OCI-LY7 (cell line): ENCODE measurements at regions not wholly inside any gene's neighbourhood (a gene's known extent, or its start where the extent isn't known, plus 50 kb on each side); places are given as distances from the start of the nearest gene placed in this dataset.
A peak's percentile ranks its signal among the peaks of the same experiment; 100 is the strongest.

Source experiments
- BruUV-seq: library from RNA; stranded (reverse); fragments of 400-500 nt; replicated peaks from 2 replicates; lab custom pipeline; 2021; lab: Mats Ljungman, UMichigan
- CTCF ChIA-PET: fragments of 300-600 bp; sonication (Branson Sonifier 250); formaldehyde crosslinking; loops from one replicate; lab custom pipeline; 2022; ENCODE audit warnings: antibody characterized with exemption; ENCODE audit not compliant: unreplicated experiment; lab: Charles Lee
- POLR2A ChIA-PET: fragments of 300-600 bp; sonication (Branson Sonifier 250); formaldehyde crosslinking; loops from one replicate; lab custom pipeline; 2022; ENCODE audit warnings: antibody characterized with exemption; lab: Charles Lee
- DNase-seq: peaks from one replicate; pipeline ENCODE4 v3.0.0-alpha.2; 2015; ENCODE audit warnings: low spot score
- H2AFZ ChIP-seq: fragments of 200-600 bp; sonication (generic), shearing (Covaris generic); 2 replicates; pipeline ENCODE4 v1.6.1; 2014; ENCODE audit warnings: mild to moderate bottlenecking, antibody characterized with exemption, low read length, moderate library complexity
- H3K27ac ChIP-seq: fragments of 200-600 bp; sonication (generic); 2 replicates; pipeline ENCODE4 v1.5.1; 2014; ENCODE audit warnings: mixed run types, low read depth, mild to moderate bottlenecking, moderate library complexity, low read length, inconsistent platforms; ENCODE audit not compliant: poor library complexity, severe bottlenecking
- H3K36me3 ChIP-seq: fragments of 200-600 bp; sonication (generic); 2 replicates; pipeline ENCODE4 v1.6.1; 2014; ENCODE audit warnings: mild to moderate bottlenecking, antibody characterized with exemption, low read length, moderate library complexity, mixed read lengths; ENCODE audit not compliant: insufficient read depth
- H3K4me1 ChIP-seq: fragments of 200-600 bp; sonication (generic); 2 replicates; pipeline ENCODE4 v1.5.1; 2014; ENCODE audit warnings: mild to moderate bottlenecking, low read length; ENCODE audit not compliant: insufficient read depth, poor library complexity, severe bottlenecking
- H3K4me2 ChIP-seq: fragments of 200-600 bp; sonication (generic); 2 replicates; pipeline ENCODE4 v1.6.1; 2014; ENCODE audit warnings: mild to moderate bottlenecking, low read length
- H3K4me3 ChIP-seq: fragments of 200-600 bp; sonication (generic); 2 replicates; pipeline ENCODE4 v1.5.1; 2014; ENCODE audit warnings: mild to moderate bottlenecking, low read depth, low read length; ENCODE audit not compliant: poor library complexity, severe bottlenecking
- H3K79me2 ChIP-seq: fragments of 200-600 bp; sonication (generic); 2 replicates; pipeline ENCODE4 v1.6.1; 2016; ENCODE audit warnings: low read depth, mild to moderate bottlenecking, low read length, moderate library complexity, mixed read lengths; ENCODE audit not compliant: insufficient read depth
- H3K9me2 ChIP-seq: fragments of 200-600 bp; sonication (generic); 2 replicates; pipeline ENCODE4 v1.6.1; 2016; ENCODE audit warnings: mild to moderate bottlenecking, low read length, mixed read lengths; ENCODE audit not compliant: insufficient read depth
- H3K9me3 ChIP-seq: fragments of 200-600 bp; sonication (generic); 2 replicates; pipeline ENCODE4 v1.6.1; 2014; ENCODE audit warnings: mild to moderate bottlenecking, mixed run types, low read length, mixed read lengths
- H4K20me1 ChIP-seq: fragments of 200-600 bp; sonication (generic); 2 replicates; pipeline ENCODE4 v1.6.1; 2014; ENCODE audit warnings: mild to moderate bottlenecking, antibody characterized with exemption, low read length, moderate library complexity, mixed read lengths; ENCODE audit not compliant: insufficient read depth
- EZH2phosphoT487 ChIP-seq: fragments of 200-600 bp; sonication (generic); IDR thresholded peaks from 2 replicates; pipeline ENCODE4 v1.6.1; 2018; ENCODE audit warnings: low read depth, borderline replicate concordance, mild to moderate bottlenecking, mixed run types, antibody characterized with exemption, low read length, moderate library complexity, mixed read lengths
- intact Hi-C: fragments of 100-400 bp; cut with micrococcal nuclease; formaldehyde crosslinking; loops from one replicate; pipeline ENCODE4 v1.10.0; 2022; ENCODE audit not compliant: unreplicated experiment
- TF ChIP-seq, protein P1 (sequence below): fragments of 200-600 bp; sonication (generic); conservative IDR thresholded peaks from 2 replicates; pipeline ENCODE4 v1.5.1; 2014; ENCODE audit warnings: mild to moderate bottlenecking, antibody characterized with exemption, low read length, moderate library complexity, mixed read lengths

DNA sequence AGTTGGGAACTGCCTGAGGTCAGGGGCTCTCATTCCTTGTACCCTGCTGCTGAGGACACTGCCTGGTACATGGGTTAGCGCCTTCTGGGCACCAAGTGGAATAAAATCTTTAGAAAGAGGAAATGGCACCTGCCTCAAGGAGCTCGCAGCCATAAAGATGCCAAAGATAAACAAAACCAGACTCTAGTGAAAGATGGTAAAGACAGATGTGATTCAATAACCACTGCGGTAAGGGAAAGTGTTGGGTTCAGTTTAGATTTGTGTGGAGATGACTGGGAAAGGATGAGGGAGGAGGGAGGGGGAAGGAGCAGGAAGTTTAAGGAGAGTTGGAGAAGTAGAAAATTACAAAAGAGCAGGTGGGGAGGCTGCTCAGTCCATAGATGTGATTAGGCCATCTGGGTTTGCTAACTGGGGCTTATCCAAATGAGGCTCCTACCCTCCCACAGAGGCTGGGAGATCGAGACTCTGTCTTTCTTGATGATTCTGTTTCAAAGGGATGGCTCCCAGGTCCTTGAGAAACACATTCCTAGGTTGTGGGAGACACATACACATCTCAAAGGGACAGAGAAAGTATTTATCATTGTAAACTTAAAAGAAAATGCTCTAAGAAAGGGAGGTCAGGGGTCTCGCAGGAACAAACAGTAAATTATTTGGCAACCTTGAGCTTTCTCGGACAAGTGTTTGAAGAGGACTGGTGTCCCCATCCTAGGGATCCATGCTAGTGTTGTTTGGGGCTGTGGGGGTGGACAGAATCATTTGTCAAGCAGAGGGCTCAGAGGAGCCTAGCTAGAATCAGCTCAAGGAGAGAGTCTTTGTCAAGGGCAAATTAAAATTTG is 65.7 kb upstream of the MORC3 start:
- CTCF ChIA-PET: interaction anchor here (1.3 kb wide), 1 partner anchor 13 kb away, joined by 3 read pairs; no protein-coding TSS in a partner anchor
- intact Hi-C loops: no loop called here
- DNase-seq: peak; percentile 72
- Histone ChIP-seq H3K4me2 (peak overlapping the region; percentile 67), H3K9me3 (no peaks in the 10 kb centered on the region), H2AFZ (peak overlapping the region; percentile 66; the same call in 1 of the 2 replicates), H3K4me3 (peak overlapping the region; percentile 55), H3K27ac (peak overlapping the region; percentile 92), H3K9me2 (no peaks in the 10 kb centered on the region), H3K4me1 (peaks cover 48% of the 10 kb centered on the region), H4K20me1 (no peaks in the 10 kb centered on the region), H3K36me3 (no peaks in the 10 kb centered on the region), H3K79me2 (no peaks in the 10 kb centered on the region)
- BruUV-seq: TSS peak; percentile 74
- TF ChIP-seq EZH2phosphoT487: no peak
- TF ChIP-seq, protein P1, sequence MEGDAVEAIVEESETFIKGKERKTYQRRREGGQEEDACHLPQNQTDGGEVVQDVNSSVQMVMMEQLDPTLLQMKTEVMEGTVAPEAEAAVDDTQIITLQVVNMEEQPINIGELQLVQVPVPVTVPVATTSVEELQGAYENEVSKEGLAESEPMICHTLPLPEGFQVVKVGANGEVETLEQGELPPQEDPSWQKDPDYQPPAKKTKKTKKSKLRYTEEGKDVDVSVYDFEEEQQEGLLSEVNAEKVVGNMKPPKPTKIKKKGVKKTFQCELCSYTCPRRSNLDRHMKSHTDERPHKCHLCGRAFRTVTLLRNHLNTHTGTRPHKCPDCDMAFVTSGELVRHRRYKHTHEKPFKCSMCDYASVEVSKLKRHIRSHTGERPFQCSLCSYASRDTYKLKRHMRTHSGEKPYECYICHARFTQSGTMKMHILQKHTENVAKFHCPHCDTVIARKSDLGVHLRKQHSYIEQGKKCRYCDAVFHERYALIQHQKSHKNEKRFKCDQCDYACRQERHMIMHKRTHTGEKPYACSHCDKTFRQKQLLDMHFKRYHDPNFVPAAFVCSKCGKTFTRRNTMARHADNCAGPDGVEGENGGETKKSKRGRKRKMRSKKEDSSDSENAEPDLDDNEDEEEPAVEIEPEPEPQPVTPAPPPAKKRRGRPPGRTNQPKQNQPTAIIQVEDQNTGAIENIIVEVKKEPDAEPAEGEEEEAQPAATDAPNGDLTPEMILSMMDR: no peak
- POLR2A ChIA-PET: interaction anchor here (0.6 to 4.5 kb wide), 12 partner anchors 9 to 153 kb away, joined by 3 to 56 read pairs (median 4); partner anchors contain the start of gene MORC3

DNA sequence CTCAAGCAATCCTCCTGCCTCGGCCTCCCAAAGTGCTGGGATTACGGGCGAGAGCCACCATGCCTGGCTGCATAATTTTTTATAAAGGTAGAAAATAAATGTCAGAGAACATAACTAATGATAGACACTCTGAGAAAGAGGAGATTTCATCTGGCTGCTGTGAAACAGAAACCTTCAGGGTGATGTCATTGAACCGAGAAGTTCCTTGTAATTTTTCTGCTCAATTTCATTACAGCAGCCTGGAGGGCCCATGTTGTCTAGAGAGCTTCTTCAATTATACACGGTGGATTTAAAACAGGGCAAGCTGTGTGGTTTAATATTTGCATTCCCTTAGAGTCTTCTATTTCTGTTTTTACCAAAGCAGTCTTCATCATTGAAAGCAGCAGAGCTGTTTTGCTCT is 64.3 kb upstream of the MORC3 start:
- intact Hi-C loops: loop anchor here (1.0 kb wide), 3 partner anchors 34 to 76 kb away; no protein-coding TSS in a partner anchor
- ChIA-PET POLR2A (interaction anchor here (0.6 to 4.5 kb wide), 11 partner anchors 13 to 106 kb away, joined by 3 to 56 read pairs (median 6); partner anchors contain the start of gene MORC3), CTCF (interaction anchor here (1.1 to 1.5 kb wide), 2 partner anchors 43 to 64 kb away, joined by 3 read pairs; partner anchors contain the start of gene MORC3)
- DNase-seq: peak; percentile 78
- Histone ChIP-seq H3K27ac (peak overlapping the region; percentile 92), H3K4me1 (peaks cover 62% of the 10 kb centered on the region), H2AFZ (peak overlapping the region; percentile 71; the same call in 1 of the 2 replicates), H4K20me1 (no peaks in the 10 kb centered on the region), H3K4me3 (peak overlapping the region; percentile 55), H3K79me2 (no peaks in the 10 kb centered on the region), H3K4me2 (peak overlapping the region; percentile 67), H3K9me2 (no peaks in the 10 kb centered on the region), H3K9me3 (no peaks in the 10 kb centered on the region), H3K36me3 (no peaks in the 10 kb centered on the region)
- BruUV-seq: no TSS peak
- no peak for TF ChIP-seq EZH2phosphoT487
- TF ChIP-seq, protein P1: no peak
